Gastrocnemius medialis (tissue), 4 donors: ENCODE measurements at regions not wholly inside any gene's neighbourhood (a gene's known extent, or its start where the extent isn't known, plus 50 kb on each side); places are given as distances from the start of the nearest gene placed in this dataset.

Experiments used
- ATAC-seq, 2 donors: fragments of 150-250 bp; one replicate each; pipeline ENCODE4 v1.9.1; 2016
- DNase-seq, 2 donors: peaks; one replicate each; pipeline ENCODE4 v3.0.0-alpha.2; 2019
- H3K27ac ChIP-seq, 4 donors: fragments of 200-600 bp; sonication (generic); 1 replicate in 1 of 4; 2 replicates in 3 of 4; pipeline ENCODE4 v1.5.1; 2016 to 2018; ENCODE audit warnings: mild to moderate bottlenecking in 2 of 4, moderate library complexity in 1 of 4
- H3K27me3 ChIP-seq, 3 donors: fragments of 200-600 bp; sonication (generic) in 2 of 3; 1 replicate in 1 of 3; 2 replicates in 2 of 3; pipeline versions ENCODE4 v1.5.1 to v1.6.0; 2016 to 2019; ENCODE audit warnings: mild to moderate bottlenecking in 1 of 3, moderate library complexity in 1 of 3
- H3K36me3 ChIP-seq, 2 donors: fragments of 200-600 bp; sonication (generic) in 1 of 2; one replicate each; pipeline ENCODE4 v1.5.1; 2017 to 2018
- H3K4me1 ChIP-seq, 2 donors: fragments of 200-600 bp; sonication (generic) in 1 of 2; one replicate each; pipeline ENCODE4 v1.5.1; 2016 to 2017; ENCODE audit warnings: mild to moderate bottlenecking in 2 of 2
- H3K4me3 ChIP-seq, 4 donors: fragments of 200-600 bp; sonication (generic) in 3 of 4; 1 replicate in 1 of 4; 2 replicates in 3 of 4; pipeline ENCODE4 v1.5.1; 2016 to 2019; ENCODE audit warnings: mild to moderate bottlenecking in 2 of 4
- H3K9me3 ChIP-seq, 3 donors: fragments of 200-600 bp; sonication (generic) in 2 of 3; 1 replicate in 1 of 3; 2 replicates in 2 of 3; pipeline ENCODE4 v1.5.1; 2016 to 2019
- CTCF ChIP-seq, 5 experiments: fragments of 450-650 bp in 3 of 5; fragments of 200-600 bp in 2 of 5; sonication (generic) in 2 of 5; IDR thresholded peaks in 4 of 5; conservative IDR thresholded peaks in 1 of 5; 1 replicate in 4 of 5; 2 replicates in 1 of 5; pipeline ENCODE4 v1.5.1; 2016 to 2019; ENCODE audit warnings: antibody characterized with exemption in 5 of 5, mild to moderate bottlenecking in 3 of 5, moderate library complexity in 3 of 5
- POLR2A ChIP-seq, 2 donors: fragments of 450-650 bp; IDR thresholded peaks; one replicate each; pipeline ENCODE4 v1.6.1; 2017; ENCODE audit warnings: antibody characterized with exemption in 2 of 2, mild to moderate bottlenecking in 2 of 2, moderate library complexity in 2 of 2
- in situ Hi-C, 4 donors: fragments of 200-750 bp; cut with MboI; loops; one replicate each; pipeline versions ENCODE4 v1.15.0 to v1.8.0; 2017; ENCODE audit warnings: low sequenced_read_pairs in 4 of 4
- intact Hi-C: fragments of 100-400 bp; cut with DNase I; formaldehyde crosslinking; loops from one replicate; pipeline ENCODE4 v1.15.1; 2023; ENCODE audit warnings: low total_unique reads

GRCh38 chr2:58441643-58442042, 200.5 kb upstream of the FANCL start:
- Histone ChIP-seq H3K4me3 (no peak overlapping the region), H3K27me3 (no peaks in the 10 kb centered on the region), H3K27ac (no peak overlapping the region), H3K4me1 (no peaks in the 10 kb centered on the region), H3K9me3 (no peaks in the 10 kb centered on the region), H3K36me3 (no peaks in the 10 kb centered on the region)
- DNase-seq (no peak), ATAC-seq (no peak)
- TF ChIP-seq CTCF (IDR thresholded peaks at IDR 0.05 in 4 of 5, conservative IDR thresholded peaks at IDR 0.05 in 1 of 5): no peak
- no peak for TF ChIP-seq POLR2A (IDR thresholded peaks at IDR 0.05)
- in situ Hi-C loops (no loop called here), intact Hi-C loops (no loop called here)

- ATAC-seq (no peak), DNase-seq (no peak)
- in situ Hi-C loops: no loop called here
- TF ChIP-seq POLR2A (IDR thresholded peaks at IDR 0.05): no peak
- TF ChIP-seq CTCF (IDR thresholded peaks at IDR 0.05 in 4 of 5, conservative IDR thresholded peaks at IDR 0.05 in 1 of 5): no peak
- Histone ChIP-seq H3K36me3 (no peaks in the 10 kb centered on the region), H3K27me3 (no peaks in the 10 kb centered on the region), H3K27ac (no peak overlapping the region), H3K4me3 (no peak overlapping the region), H3K4me1 (no peaks in the 10 kb centered on the region), H3K9me3 (no peaks in the 10 kb centered on the region)
- intact Hi-C loops: no loop called here
These were observed 195.7 kb upstream of the FANCL start for GRCh38 chr2:58436872-58437271.

GRCh38 chr2:58435246-58435645, 194.1 kb upstream of the FANCL start:
- DNase-seq: no peak
- no peak overlapping the region for H3K27ac ChIP-seq
- no peaks in the 10 kb centered on the region for H3K36me3 ChIP-seq
- ATAC-seq: no peak
- no peak overlapping the region for H3K4me3 ChIP-seq
- no peak for TF ChIP-seq POLR2A (IDR thresholded peaks at IDR 0.05)
- no peak for TF ChIP-seq CTCF (IDR thresholded peaks at IDR 0.05 in 4 of 5, conservative IDR thresholded peaks at IDR 0.05 in 1 of 5)
- no peaks in the 10 kb centered on the region for H3K9me3 ChIP-seq
- no peaks in the 10 kb centered on the region for H3K27me3 ChIP-seq
- H3K4me1 ChIP-seq: no peaks in the 10 kb centered on the region
- intact Hi-C loops: no loop called here
- in situ Hi-C loops: no loop called here

GRCh38 chr2:58434692-58435091, 193.6 kb upstream of the FANCL start:
- DNase-seq (no peak), ATAC-seq (no peak)
- Histone ChIP-seq H3K36me3 (no peaks in the 10 kb centered on the region), H3K27me3 (no peaks in the 10 kb centered on the region), H3K9me3 (no peaks in the 10 kb centered on the region), H3K4me1 (no peaks in the 10 kb centered on the region), H3K27ac (no peak overlapping the region), H3K4me3 (no peak overlapping the region)
- TF ChIP-seq POLR2A (IDR thresholded peaks at IDR 0.05) (no peak), CTCF (IDR thresholded peaks at IDR 0.05 in 4 of 5, conservative IDR thresholded peaks at IDR 0.05 in 1 of 5) (no peak)
- intact Hi-C loops: no loop called here
- in situ Hi-C loops: no loop called here

GRCh38 chr2:58432491-58433170, 191.5 kb upstream of the FANCL start:
- Histone ChIP-seq H3K27ac (no peak overlapping the region), H3K36me3 (no peaks in the 10 kb centered on the region), H3K27me3 (peaks cover 0 to under 1% (median 0%) of the 10 kb centered on the region in 3 donors), H3K4me1 (peaks cover 0 to 4% of the 10 kb centered on the region in 2 donors), H3K4me3 (no peak overlapping the region), H3K9me3 (no peaks in the 10 kb centered on the region)
- in situ Hi-C loops: no loop called here
- TF ChIP-seq POLR2A (IDR thresholded peaks at IDR 0.05): no peak
- no peak for TF ChIP-seq CTCF (IDR thresholded peaks at IDR 0.05 in 4 of 5, conservative IDR thresholded peaks at IDR 0.05 in 1 of 5)
- ATAC-seq (no peak), DNase-seq (no peak)
- intact Hi-C loops: no loop called here
